Testis (tissue), 2 donors: ENCODE measurements at regions not wholly inside any gene's neighbourhood (a gene's known extent, or its start where the extent isn't known, plus 50 kb on each side); places are given as distances from the start of the nearest gene placed in this dataset.

Experiments used
- POLR2A ChIP-seq: fragments of 450-650 bp; IDR thresholded peaks from one replicate; pipeline ENCODE4 v1.6.1; 2017; ENCODE audit warnings: antibody characterized with exemption, mild to moderate bottlenecking, moderate library complexity
- TF ChIP-seq, protein P1 (sequence below), 3 experiments: fragments of 450-650 bp in 2 of 3; fragments of 200-600 bp in 1 of 3; sonication (generic) in 1 of 3; IDR thresholded peaks; one replicate each; pipeline ENCODE4 v1.5.1; 2016 to 2019; ENCODE audit warnings: antibody characterized with exemption in 3 of 3, mild to moderate bottlenecking in 2 of 3, moderate library complexity in 1 of 3

DNA sequence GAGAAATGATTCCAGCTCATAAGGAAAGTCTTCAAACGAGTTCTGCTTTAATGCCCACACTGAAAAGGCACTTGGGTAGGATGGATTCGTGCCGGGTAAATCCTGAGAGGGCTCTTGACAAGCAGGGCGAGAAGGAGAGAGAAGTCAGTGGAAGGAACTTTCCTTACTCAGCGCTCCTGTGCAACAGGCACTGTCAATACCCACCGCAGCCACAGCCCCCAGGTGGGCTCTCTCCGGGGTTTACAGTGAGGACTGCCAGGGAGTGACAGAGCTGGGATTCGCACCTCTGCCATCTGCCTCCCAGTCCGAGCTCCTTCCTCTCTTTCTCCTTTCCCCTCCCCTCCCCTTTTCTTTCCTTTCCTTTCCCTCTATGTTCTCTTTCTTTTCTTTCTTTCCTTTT, 118.7 kb downstream of the BEGAIN start:
- TF ChIP-seq, protein P1, sequence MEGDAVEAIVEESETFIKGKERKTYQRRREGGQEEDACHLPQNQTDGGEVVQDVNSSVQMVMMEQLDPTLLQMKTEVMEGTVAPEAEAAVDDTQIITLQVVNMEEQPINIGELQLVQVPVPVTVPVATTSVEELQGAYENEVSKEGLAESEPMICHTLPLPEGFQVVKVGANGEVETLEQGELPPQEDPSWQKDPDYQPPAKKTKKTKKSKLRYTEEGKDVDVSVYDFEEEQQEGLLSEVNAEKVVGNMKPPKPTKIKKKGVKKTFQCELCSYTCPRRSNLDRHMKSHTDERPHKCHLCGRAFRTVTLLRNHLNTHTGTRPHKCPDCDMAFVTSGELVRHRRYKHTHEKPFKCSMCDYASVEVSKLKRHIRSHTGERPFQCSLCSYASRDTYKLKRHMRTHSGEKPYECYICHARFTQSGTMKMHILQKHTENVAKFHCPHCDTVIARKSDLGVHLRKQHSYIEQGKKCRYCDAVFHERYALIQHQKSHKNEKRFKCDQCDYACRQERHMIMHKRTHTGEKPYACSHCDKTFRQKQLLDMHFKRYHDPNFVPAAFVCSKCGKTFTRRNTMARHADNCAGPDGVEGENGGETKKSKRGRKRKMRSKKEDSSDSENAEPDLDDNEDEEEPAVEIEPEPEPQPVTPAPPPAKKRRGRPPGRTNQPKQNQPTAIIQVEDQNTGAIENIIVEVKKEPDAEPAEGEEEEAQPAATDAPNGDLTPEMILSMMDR (IDR thresholded peaks at IDR 0.05) = no peak
- no peak for TF ChIP-seq POLR2A
